HEK293 (cell line): ENCODE measurements at regions not wholly inside any gene's neighbourhood (a gene's known extent, or its start where the extent isn't known, plus 50 kb on each side); places are given as distances from the start of the nearest gene placed in this dataset.

Experiments
- ZNF48 ChIP-seq: fragments of 450-650 bp; formaldehyde crosslinking; IDR thresholded peaks from 2 replicates; pipeline ENCODE4 v1.5.1; 2016; ENCODE audit warnings: missing biosample characterization, missing genetic modification characterization
- TF ChIP-seq, protein P1 (sequence below): fragments of 450-650 bp; formaldehyde crosslinking; IDR thresholded peaks from 2 replicates; pipeline ENCODE4 v1.5.1; 2016; ENCODE audit warnings: missing biosample characterization, missing genetic modification characterization
- TF ChIP-seq, protein P2 (sequence below): fragments of 450-650 bp; formaldehyde crosslinking; IDR thresholded peaks from 2 replicates; pipeline ENCODE4 v1.5.1; 2016; ENCODE audit warnings: missing biosample characterization, missing genetic modification characterization

DNA sequence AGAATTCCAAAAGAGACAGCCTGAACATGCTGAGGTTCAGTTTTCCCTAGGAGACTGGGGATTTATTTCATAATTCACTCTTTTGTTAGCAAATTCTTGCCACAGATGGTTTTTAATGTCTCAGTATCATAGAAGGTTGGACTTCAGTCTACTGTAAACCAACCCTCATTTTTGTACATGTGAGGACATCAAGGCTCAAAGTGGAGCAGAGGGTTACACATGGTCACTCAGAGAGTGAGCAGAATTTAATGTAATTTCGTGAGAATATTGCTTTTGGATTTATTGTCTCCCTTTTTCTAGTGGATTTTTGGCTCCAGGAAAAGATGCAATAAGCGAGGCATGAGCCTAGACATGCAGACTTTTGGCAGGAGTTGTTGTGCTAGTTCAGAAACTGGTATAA, 210.8 kb upstream of the JUN start:
- no peak for TF ChIP-seq ZNF48 (tag by site-specific recombination)
- TF ChIP-seq, protein P1, sequence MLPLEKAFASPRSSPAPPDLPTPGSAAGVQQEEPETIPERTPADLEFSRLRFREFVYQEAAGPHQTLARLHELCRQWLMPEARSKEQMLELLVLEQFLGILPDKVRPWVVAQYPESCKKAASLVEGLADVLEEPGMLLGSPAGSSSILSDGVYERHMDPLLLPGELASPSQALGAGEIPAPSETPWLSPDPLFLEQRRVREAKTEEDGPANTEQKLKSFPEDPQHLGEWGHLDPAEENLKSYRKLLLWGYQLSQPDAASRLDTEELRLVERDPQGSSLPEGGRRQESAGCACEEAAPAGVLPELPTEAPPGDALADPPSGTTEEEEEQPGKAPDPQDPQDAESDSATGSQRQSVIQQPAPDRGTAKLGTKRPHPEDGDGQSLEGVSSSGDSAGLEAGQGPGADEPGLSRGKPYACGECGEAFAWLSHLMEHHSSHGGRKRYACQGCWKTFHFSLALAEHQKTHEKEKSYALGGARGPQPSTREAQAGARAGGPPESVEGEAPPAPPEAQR (tag by site-specific recombination), result no peak
- TF ChIP-seq, protein P2, sequence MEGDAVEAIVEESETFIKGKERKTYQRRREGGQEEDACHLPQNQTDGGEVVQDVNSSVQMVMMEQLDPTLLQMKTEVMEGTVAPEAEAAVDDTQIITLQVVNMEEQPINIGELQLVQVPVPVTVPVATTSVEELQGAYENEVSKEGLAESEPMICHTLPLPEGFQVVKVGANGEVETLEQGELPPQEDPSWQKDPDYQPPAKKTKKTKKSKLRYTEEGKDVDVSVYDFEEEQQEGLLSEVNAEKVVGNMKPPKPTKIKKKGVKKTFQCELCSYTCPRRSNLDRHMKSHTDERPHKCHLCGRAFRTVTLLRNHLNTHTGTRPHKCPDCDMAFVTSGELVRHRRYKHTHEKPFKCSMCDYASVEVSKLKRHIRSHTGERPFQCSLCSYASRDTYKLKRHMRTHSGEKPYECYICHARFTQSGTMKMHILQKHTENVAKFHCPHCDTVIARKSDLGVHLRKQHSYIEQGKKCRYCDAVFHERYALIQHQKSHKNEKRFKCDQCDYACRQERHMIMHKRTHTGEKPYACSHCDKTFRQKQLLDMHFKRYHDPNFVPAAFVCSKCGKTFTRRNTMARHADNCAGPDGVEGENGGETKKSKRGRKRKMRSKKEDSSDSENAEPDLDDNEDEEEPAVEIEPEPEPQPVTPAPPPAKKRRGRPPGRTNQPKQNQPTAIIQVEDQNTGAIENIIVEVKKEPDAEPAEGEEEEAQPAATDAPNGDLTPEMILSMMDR (tag by site-specific recombination), result no peak
